DLD1 (cell line): ENCODE measurements at regions not wholly inside any gene's neighbourhood (a gene's known extent, or its start where the extent isn't known, plus 50 kb on each side); places are given as distances from the start of the nearest gene placed in this dataset.
"Not testable (repeated sequence)": the region's sequence is repeated elsewhere in the genome, so short reads cannot be mapped to it uniquely, and the experiment has no call there.

Experiments
- in situ Hi-C: cut with HindIII; loops from 2 replicates; pipeline ENCODE4 v1.10.0; 2017; ENCODE audit warnings: low sequenced_read_pairs

GRCh38 chr13:44050450-44051063 is 170.9 kb downstream of the LACC1 start:
- in situ Hi-C loops = no loop called here

GRCh38 chr13:44051405-44051804 is 171.7 kb downstream of the LACC1 start:
- in situ Hi-C loops = no loop called here

DNA sequence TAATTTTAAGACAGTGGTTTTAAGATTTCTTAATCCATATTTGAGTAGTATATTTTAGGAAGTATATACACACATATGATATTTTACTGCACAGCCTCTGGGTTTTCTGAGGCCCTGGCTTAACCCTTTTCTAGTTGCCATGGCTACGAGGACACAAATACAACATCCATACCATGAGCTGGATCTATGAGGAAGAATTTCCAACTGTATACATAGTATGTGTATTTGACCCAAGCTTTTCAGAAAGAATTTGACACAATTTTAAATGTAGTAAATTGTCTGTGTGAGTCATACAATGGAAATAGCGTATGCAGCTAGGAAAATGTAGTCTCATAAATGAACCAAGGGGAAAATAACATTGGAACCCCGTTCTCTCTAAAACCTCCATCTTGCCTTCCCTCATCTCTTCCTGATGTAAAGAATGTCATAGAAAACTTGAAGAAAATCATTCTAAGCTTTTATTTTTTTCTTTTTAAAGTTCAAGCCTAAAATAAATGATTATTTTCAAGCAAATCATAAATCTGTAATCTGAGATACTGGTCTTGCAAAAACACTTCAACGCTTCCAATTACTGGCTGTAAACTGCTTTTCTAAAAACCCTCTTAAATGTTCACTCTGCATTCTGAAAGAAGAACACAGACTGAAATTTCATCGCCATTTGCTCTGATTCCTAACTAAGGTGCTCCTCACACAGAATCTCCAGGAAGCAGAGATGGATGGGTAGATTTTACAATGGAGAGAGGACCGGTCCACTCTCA is 172.4 kb downstream of the LACC1 start:
- in situ Hi-C loops = no loop called here

GRCh38 chr13:44052780-44053184 is 173.1 kb downstream of the LACC1 start:
- in situ Hi-C loops = no loop called here

DNA sequence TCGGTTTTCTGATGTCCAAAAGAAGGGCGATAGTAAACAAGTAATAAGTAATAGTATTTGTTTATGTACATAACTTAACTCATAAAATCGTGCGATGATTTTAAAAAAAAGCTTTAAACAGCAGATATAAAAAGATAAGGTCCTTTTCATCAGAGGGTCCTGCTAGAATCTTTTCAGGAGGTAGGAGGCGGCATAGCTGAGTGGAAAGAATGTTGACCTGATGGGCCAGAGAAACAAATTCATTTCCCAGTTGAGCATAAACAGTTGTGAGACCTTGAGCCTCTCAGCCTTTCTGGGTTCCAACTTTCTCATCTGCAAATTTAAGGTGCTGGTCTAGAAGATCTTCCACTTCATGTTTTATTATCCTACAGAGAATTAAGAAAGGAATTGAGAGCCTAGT is 173.5 kb downstream of the LACC1 start:
- in situ Hi-C loops = no loop called here

DNA sequence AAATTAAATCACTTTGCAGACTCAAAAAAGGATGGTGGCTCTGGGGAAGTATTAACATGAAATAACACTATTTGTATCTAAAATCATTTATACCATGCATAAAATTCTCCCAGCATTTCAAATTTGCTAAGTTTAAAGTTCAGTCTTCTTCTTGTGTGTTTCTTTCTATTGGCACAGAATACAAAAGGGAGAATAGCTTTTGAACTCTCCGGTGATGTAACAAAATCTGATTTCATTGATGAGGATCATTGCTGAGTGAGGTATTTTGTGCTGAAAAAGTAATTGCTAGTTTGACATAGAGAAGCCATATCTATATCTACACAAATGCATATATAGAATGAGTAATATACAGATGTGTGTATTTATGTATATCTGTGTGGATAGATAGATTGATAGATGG is 174.8 kb downstream of the LACC1 start:
- in situ Hi-C loops = no loop called here

DNA sequence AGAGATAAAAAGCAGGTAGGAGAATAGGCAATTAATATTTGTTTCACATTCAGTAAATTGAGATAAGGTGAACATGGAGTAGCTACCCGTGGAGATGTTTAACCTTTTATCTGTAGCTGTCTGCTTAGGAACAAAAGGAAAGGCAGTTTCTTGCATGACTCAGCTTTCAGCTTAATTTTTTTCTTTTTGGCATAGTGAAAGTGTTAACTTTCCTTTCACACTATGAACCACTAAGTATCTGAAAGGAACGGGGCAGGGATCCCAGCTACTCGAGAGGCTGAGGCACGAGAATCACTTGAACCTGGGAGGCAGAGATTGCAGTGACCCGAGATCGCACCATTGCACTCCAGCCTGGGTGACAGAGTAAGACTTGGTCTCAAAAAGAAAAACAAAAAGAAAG is 176.0 kb downstream of the LACC1 start:
- in situ Hi-C loops = not testable (repeated sequence)

DNA sequence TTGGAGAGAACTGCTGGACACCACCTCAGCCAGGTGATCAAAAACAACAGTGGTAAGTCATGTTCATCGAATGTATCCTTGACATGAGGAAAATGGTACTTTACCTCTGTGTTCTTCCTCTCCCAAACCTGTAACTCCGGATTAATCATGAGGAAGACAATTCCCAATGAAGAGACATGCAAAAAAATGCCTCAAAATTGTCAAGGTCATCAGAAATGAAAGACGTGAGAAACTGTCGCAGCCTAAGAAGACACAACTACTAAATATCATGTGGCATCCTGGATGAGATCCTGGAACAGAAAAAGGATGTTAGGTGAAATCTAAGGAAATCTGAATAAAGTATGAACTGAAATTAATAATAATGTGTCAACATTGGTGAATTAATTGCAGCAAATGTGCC is 178.4 kb downstream of the LACC1 start:
- in situ Hi-C loops = no loop called here

DNA sequence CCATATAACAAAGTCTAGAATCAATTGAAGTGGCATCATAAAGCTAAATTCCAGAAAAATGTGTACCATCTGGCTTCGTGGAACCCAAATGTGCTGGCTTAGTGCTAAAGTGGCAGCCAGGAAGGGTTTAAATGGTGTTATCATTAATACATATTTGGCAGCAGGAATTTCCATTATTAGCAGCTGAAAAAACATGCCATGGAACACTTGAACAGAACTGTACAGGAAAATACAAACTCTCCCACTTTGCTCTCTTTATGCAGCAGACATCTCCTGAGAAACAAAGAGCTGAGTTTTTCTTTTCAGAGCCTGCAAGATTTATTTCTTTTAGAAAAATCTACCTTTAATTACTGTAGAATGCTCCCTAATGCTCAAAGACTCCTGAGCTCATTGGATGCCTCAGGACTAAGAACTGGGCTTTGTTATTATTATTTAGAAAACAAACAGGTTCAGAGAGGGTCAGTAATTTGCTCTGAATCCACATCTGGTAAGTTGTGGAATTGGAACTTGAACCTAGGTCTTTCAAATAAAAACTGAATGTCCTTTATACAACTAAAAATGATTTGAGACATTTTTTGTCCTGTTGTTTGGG is 179.0 kb downstream of the LACC1 start:
- in situ Hi-C loops = no loop called here

- in situ Hi-C loops = no loop called here
Observed at GRCh38 chr13:44061876-44062275, 182.2 kb downstream of the LACC1 start.

DNA sequence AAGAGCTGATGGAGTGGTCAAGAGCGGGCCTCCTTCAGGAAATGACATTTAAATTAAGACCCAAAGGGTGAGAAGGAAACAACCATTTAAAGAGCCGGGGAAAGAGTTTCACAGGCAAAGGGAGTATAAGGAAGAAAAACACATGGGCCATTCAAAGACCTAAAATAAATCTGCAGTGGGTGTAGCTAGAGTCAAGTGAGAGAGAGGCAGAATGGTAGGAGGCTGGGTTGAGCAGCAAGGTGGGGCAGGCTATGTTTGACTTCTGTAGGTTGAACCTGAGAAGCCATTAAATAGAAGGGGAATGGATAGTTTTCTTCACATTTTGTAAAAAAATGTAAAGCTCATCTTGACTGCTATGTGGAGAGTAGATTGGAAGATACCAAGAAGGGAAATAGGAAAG is 183.8 kb downstream of the LACC1 start:
- in situ Hi-C loops = no loop called here

DNA sequence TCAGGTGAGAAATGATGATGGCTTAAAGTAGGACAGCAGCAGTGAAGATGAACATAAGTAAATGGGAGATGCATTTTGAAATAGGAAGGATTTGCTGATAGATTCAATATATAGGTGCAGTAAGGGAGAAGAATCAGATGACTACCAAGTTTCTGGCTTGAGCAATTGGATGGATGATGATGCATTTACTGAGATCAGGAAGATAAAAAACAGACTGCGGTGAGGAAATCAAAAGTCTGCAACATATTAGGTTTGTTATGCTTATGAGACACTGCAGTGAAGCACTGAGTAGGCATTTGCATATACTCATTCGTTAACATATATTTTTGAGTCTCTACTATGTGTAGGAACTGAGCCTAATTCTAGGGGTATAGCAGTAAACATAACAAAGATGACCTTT is 184.2 kb downstream of the LACC1 start:
- in situ Hi-C loops = no loop called here

DNA sequence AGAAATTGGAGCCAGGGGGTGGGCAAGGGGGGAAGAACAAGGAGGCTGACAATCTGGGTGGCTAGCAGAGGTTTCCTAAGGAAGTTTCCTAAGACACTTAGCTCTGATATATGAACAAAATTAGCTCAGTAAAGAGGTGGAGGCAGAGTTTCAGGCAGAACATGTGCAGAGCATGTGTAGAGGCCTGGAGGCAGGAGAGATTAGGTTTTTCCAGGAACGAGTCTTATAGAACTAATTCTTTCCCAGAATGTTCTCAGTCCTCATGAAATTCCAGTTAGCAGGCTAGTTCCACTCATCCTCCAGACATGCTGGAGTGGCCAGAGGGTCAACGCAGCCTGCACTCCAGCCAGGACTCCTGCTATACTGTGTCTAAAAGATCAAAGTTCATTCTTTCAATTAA is 184.7 kb downstream of the LACC1 start:
- in situ Hi-C loops = no loop called here

- in situ Hi-C loops = no loop called here
Observed at GRCh38 chr13:44068169-44068568, 188.5 kb downstream of the LACC1 start.

GRCh38 chr13:44068737-44069136 is 189.0 kb downstream of the LACC1 start:
- in situ Hi-C loops = no loop called here

DNA sequence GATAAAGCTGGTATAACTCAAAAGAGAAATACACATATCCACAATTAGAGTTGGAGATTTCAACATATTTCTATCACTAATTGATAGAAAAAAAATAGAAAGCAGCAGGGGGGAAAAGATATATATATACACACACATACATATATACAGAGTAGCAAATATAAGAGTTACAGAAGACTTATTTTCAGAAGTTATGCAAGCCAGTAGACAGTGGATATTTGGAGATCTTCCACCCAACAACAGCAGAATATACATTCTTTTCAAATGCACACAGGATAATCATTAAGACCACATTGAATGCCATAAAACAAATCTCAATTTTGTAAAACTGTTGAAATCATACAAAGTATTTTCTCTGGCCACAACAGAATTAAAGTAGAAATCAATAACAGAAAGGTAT is 192.8 kb downstream of the LACC1 start:
- in situ Hi-C loops = no loop called here

- in situ Hi-C loops = no loop called here
Observed at GRCh38 chr13:44074611-44075010, 194.9 kb downstream of the LACC1 start.

DNA sequence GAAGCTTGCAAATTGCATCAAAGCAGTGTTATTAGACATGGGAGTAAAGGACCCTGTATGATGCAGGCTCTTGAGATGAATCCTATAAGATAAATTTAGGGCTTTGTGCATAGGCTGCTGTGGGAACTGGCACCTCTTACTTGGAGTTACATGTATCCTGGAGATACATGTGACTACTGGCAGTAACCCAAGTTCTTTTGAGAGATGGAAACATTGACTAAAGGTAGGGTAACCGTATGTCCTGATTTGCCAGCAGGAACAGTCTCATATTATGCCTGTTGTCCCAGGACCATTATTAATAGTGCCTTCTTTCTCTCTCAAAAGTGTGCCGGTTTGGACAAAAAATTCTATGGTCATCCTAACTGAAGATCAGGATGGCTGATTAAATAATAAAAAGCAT is 195.4 kb downstream of the LACC1 start:
- in situ Hi-C loops = no loop called here

GRCh38 chr13:44078806-44079376 is 199.2 kb downstream of the LACC1 start:
- in situ Hi-C loops = no loop called here

DNA sequence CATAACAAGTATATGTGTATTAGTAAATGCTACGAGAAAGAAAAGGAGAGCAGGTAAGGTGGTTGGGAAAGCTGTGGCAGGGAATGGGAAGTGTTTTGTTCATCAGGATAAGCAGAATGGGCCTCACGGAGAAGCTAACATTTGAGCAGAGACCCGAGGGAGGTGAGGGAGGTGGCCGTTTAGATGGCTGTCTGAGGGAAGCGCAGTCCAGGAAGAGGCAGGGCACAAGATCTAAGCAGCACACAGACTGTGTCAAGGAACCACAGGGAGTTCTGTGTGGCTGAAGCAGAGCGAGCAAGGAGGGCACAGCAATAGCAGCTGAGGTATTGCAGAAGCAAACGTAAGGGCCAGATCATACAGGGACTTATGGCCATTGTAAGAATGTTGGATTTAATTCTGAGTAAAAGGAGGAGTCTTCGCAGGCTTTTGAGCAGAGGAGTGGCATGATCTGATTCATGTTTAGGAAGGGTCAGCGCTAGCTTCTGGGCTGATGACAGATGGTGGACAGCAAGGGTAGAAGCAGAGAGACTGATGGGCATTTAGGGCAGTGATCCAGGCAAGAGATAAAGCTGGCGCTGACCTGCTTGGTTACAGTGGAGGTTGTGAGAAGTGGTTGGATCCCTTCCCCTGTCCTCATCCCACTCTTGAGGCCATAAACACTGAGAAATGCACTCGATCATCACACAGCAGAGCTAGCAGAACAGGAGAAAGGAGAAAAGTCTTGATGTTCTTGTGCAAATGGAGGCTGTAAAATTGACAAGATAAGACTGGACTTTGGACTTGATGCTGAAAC is 199.9 kb downstream of the LACC1 start:
- in situ Hi-C loops = no loop called here

DNA sequence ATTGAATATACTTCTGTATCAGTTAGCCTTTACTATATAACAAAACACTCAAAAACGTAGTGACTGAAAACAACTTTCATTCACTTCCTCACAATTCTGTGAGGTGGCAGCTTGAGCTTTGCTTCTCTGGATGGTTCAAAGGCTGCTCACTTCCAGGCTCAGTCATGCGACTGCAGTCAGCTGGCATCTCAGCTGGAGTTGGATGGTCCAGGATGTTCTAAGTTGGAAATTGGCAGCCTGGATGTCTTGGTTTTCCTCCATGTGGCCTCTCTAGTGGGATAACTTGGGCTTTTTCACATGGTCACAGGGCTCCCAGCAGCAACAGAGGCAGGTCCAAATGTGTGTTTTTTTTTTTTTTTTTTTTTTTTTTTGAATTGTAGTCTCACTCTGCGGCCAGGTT is 204.4 kb downstream of the LACC1 start:
- in situ Hi-C loops = no loop called here
